ENCODE measurements at regions not wholly inside any gene's neighbourhood (a gene's known extent, or its start where the extent isn't known, plus 50 kb on each side); places are given as distances from the start of the nearest gene placed in this dataset.
"Not testable (repeated sequence)": the region's sequence is repeated elsewhere in the genome, so short reads cannot be mapped to it uniquely, and the experiment has no call there.

GRCh38 chr10:26621243-26621888 lies 76.1 kb upstream of the PDSS1 start:
- DNase-seq (ENCODE audit: low read depth), result no peak

GRCh38 chr10:26621889-26622711 lies 75.4 kb upstream of the PDSS1 start:
- DNase-seq (ENCODE audit: low read depth), result peak; percentile 3

- DNase-seq (ENCODE audit: low read depth), result no peak
Measured at GRCh38 chr10:26622891-26623290, 74.6 kb upstream of the PDSS1 start.

- no peak for DNase-seq (ENCODE audit: low read depth)
Measured at GRCh38 chr10:26624006-26624405, 73.5 kb upstream of the PDSS1 start.

- DNase-seq (ENCODE audit: low read depth), result no peak
Measured at GRCh38 chr10:26626066-26626465, 71.4 kb upstream of the PDSS1 start.

- DNase-seq (ENCODE audit: low read depth), result peak; percentile 3
Measured at GRCh38 chr10:26627324-26627723, 70.2 kb upstream of the PDSS1 start.

- no peak for DNase-seq (ENCODE audit: low read depth)
Measured at GRCh38 chr10:26628395-26628794, 69.1 kb upstream of the PDSS1 start.

GRCh38 chr10:26632171-26632570 lies 65.3 kb upstream of the PDSS1 start:
- DNase-seq (ENCODE audit: low read depth), result not testable (repeated sequence)

GRCh38 chr10:26634111-26634510 lies 63.4 kb upstream of the PDSS1 start:
- DNase-seq (ENCODE audit: low read depth), result not testable (repeated sequence)

GRCh38 chr10:26637521-26638275 lies 59.8 kb upstream of the PDSS1 start:
- no peak for DNase-seq (ENCODE audit: low read depth)

GRCh38 chr10:26640391-26640790 lies 57.1 kb upstream of the PDSS1 start:
- no peak for DNase-seq (ENCODE audit: low read depth)

- DNase-seq (ENCODE audit: low read depth), result no peak
Measured at GRCh38 chr10:26642896-26643653, 54.4 kb upstream of the PDSS1 start.

- DNase-seq (ENCODE audit: low read depth), result no peak
Measured at GRCh38 chr10:26647602-26648244, 49.8 kb upstream of the PDSS1 start.

Measured in EH (cell line).